Right hindlimb (tissue), 1 donor: ENCODE measurements at regions not wholly inside any gene's neighbourhood (a gene's known extent, or its start where the extent isn't known, plus 50 kb on each side); places are given as distances from the start of the nearest gene placed in this dataset.
"Not testable (repeated sequence)": the region's sequence is repeated elsewhere in the genome, so short reads cannot be mapped to it uniquely, and the experiment has no call there.

Experiments
- DNase-seq: peaks from one replicate; pipeline ENCODE4 v3.0.0-alpha.2; 2018

- no peak for DNase-seq
These were observed 274.9 kb upstream of the TMEFF2 start for GRCh38 chr2:192469612-192470011.

- no peak for DNase-seq
These were observed 273.4 kb upstream of the TMEFF2 start for GRCh38 chr2:192467953-192468660.

GRCh38 chr2:192465141-192465540 lies 270.4 kb upstream of the TMEFF2 start:
- DNase-seq, result no peak

- no peak for DNase-seq
These were observed 264.7 kb upstream of the TMEFF2 start for GRCh38 chr2:192459422-192459821.

- DNase-seq, result no peak
These were observed 254.1 kb upstream of the TMEFF2 start for GRCh38 chr2:192448881-192449280.

- no peak for DNase-seq
These were observed 249.6 kb upstream of the TMEFF2 start for GRCh38 chr2:192444286-192444838.

GRCh38 chr2:192443831-192444230 lies 249.1 kb upstream of the TMEFF2 start:
- DNase-seq, result no peak

- no peak for DNase-seq
These were observed 243.5 kb upstream of the TMEFF2 start for GRCh38 chr2:192438239-192438638.

GRCh38 chr2:192437653-192438052 lies 242.9 kb upstream of the TMEFF2 start:
- DNase-seq, result no peak

GRCh38 chr2:192424243-192424642 lies 229.5 kb upstream of the TMEFF2 start:
- DNase-seq, result no peak

- DNase-seq, result no peak
These were observed 225.1 kb upstream of the TMEFF2 start for GRCh38 chr2:192419786-192420185.

- DNase-seq, result no peak
These were observed 221.3 kb upstream of the TMEFF2 start for GRCh38 chr2:192416060-192416459.

GRCh38 chr2:192414794-192415193 lies 220.1 kb upstream of the TMEFF2 start:
- no peak for DNase-seq

GRCh38 chr2:192413812-192414681 lies 219.3 kb upstream of the TMEFF2 start:
- DNase-seq, result no peak

GRCh38 chr2:192412866-192413265 lies 218.1 kb upstream of the TMEFF2 start:
- not testable (repeated sequence) for DNase-seq

GRCh38 chr2:192412394-192412793 lies 217.7 kb upstream of the TMEFF2 start:
- DNase-seq, result no peak

GRCh38 chr2:192411755-192412154 lies 217.0 kb upstream of the TMEFF2 start:
- DNase-seq, result no peak

GRCh38 chr2:192410319-192410718 lies 215.6 kb upstream of the TMEFF2 start:
- no peak for DNase-seq

- no peak for DNase-seq
These were observed 213.0 kb upstream of the TMEFF2 start for GRCh38 chr2:192407692-192408091.

GRCh38 chr2:192398236-192398635 lies 203.5 kb upstream of the TMEFF2 start:
- DNase-seq, result no peak

GRCh38 chr2:192394605-192395004 lies 199.9 kb upstream of the TMEFF2 start:
- DNase-seq, result no peak

- no peak for DNase-seq
These were observed 196.3 kb upstream of the TMEFF2 start for GRCh38 chr2:192391041-192391440.

GRCh38 chr2:192390401-192390800 lies 195.7 kb upstream of the TMEFF2 start:
- no peak for DNase-seq

GRCh38 chr2:192384191-192384590 lies 189.5 kb upstream of the TMEFF2 start:
- not testable (repeated sequence) for DNase-seq
